ENCODE measurements at regions not wholly inside any gene's neighbourhood (a gene's known extent, or its start where the extent isn't known, plus 50 kb on each side); places are given as distances from the start of the nearest gene placed in this dataset.

DNA sequence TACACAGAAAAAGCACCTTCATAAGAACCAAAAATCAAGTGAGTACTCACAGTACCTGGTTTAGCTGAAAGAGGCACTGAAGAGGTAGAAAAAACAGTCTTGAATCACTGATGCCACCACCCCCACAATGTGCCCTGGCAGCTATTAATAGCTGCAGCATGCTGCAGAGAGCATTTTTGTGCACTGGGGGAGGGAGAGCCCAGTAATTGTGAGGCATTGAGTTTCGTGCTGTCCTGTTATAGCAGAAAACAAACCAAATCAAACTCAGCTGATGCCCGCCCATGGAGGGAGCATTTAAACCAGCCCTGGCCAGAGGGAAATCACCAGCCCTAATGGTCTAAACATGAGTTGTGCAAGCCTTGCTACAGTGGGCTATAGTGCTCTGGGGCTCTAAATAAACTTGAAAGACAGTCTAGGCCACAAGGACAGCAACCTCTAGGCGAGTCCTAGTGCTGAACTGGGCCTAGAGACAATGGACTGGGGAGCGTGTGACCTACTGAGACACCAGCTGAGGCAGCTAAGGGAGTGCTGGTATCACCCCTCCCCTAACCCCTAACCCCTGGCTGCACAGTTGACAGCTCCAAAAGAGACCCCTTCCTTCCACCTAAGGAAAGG is 106.3 kb upstream of the TMLHE start:
- no peaks in the 10 kb centered on the region for H3K4me1 Mint-ChIP-seq
- H3K9me3 Mint-ChIP-seq: peaks cover 15% of the 10 kb centered on the region
- no peaks in the 10 kb centered on the region for H3K36me3 Mint-ChIP-seq (ENCODE audit: low read depth)
- H3K4me3 Mint-ChIP-seq: peak overlapping the region in 2 of 3 experiments; percentile 25 to 45
- no peaks in the 10 kb centered on the region for H3K27me3 Mint-ChIP-seq (ENCODE audit: low read depth)
- peak overlapping the region in 1 of 3 experiments; percentile 86 for H3K27ac Mint-ChIP-seq
- TF ChIP-seq CTCF (IDR thresholded peaks at IDR 0.05; ENCODE audit: unreplicated experiment in 3 of 3): no peak

DNA sequence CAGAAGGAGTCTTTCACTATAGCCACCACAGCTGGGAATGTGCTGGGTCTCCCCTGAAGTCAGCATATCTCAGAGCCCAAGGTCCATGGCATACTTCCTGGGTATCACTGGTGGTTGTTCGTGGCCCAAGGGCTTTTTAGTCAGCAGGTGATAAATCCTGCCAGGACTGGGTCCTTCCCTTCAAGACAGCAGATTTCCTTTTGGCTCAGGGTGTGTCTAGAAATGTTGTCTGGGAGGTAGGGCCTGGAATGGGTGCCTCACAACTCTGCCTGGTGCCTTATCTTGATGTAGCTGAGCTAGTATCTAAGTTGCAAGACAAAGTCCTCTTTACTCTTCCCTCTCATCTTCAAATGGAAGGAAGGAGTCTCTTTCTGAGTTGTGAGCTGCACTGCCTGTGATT is 102.4 kb upstream of the TMLHE start:
- H3K9me3 Mint-ChIP-seq: peaks cover 36% of the 10 kb centered on the region
- no peak for TF ChIP-seq CTCF (IDR thresholded peaks at IDR 0.05; ENCODE audit: unreplicated experiment in 3 of 3)
- no peaks in the 10 kb centered on the region for H3K36me3 Mint-ChIP-seq (ENCODE audit: low read depth)
- H3K4me1 Mint-ChIP-seq: no peaks in the 10 kb centered on the region
- H3K27ac Mint-ChIP-seq: no peak overlapping the region
- no peaks in the 10 kb centered on the region for H3K27me3 Mint-ChIP-seq (ENCODE audit: low read depth)
- H3K4me3 Mint-ChIP-seq: no peak overlapping the region

- Mint-ChIP-seq H3K27ac (no peak overlapping the region), H3K36me3 (ENCODE audit: low read depth) (no peaks in the 10 kb centered on the region), H3K9me3 (peaks cover 28% of the 10 kb centered on the region), H3K4me3 (no peak overlapping the region), H3K4me1 (no peaks in the 10 kb centered on the region), H3K27me3 (ENCODE audit: low read depth) (no peaks in the 10 kb centered on the region)
- TF ChIP-seq CTCF (IDR thresholded peaks at IDR 0.05; ENCODE audit: unreplicated experiment in 3 of 3): no peak
Measured at GRCh38 chrX:155695419-155695818, 82.7 kb upstream of the TMLHE start.

DNA sequence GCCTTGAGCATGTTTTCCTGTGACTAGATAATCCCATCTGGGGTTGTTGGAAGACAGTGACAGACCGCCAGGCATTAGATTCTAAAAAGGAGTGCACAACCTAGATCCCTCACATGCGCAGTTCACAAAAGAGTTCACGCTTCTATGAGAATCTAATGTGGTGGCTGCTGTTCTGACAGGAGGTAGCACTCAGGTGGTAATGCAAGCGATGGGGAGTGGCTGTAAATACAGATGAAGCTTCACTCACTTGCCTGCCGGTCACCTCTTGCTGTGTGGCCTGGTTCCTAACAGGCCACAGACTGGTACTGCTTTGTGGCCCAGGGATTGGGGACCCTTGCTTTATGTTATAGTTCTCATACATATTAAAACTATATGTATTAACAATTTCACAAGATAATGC is 81.9 kb upstream of the TMLHE start:
- no peaks in the 10 kb centered on the region for H3K27me3 Mint-ChIP-seq (ENCODE audit: low read depth)
- H3K36me3 Mint-ChIP-seq (ENCODE audit: low read depth): no peaks in the 10 kb centered on the region
- no peaks in the 10 kb centered on the region for H3K4me1 Mint-ChIP-seq
- peaks cover 27% of the 10 kb centered on the region for H3K9me3 Mint-ChIP-seq
- no peak for TF ChIP-seq CTCF (IDR thresholded peaks at IDR 0.05; ENCODE audit: unreplicated experiment in 3 of 3)
- no peak overlapping the region for H3K27ac Mint-ChIP-seq
- H3K4me3 Mint-ChIP-seq: no peak overlapping the region

DNA sequence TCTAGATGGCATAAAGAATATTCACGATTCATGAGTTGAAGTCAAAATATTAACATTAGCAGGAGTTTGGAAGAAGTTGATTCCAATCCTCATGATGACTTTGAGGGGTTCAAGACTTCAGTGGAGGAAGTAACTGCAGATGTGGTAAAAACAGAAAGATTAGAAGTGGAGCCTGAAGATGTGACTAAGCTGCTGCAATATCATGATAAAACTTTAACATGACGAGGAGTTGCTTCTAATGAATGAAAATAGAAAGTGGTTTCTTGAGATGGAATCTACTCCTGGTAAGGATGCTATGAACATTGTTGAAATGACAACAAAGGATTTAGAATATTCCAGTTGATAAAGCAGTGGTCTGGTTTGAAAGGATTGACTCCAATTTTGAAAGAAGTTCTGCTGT is 70.1 kb upstream of the TMLHE start:
- H3K4me3 Mint-ChIP-seq: no peak overlapping the region
- peaks cover 8% of the 10 kb centered on the region for H3K9me3 Mint-ChIP-seq
- H3K4me1 Mint-ChIP-seq: no peaks in the 10 kb centered on the region
- no peak for TF ChIP-seq CTCF (IDR thresholded peaks at IDR 0.05; ENCODE audit: unreplicated experiment in 3 of 3)
- no peaks in the 10 kb centered on the region for H3K27me3 Mint-ChIP-seq (ENCODE audit: low read depth)
- H3K36me3 Mint-ChIP-seq (ENCODE audit: low read depth): no peaks in the 10 kb centered on the region
- H3K27ac Mint-ChIP-seq: no peak overlapping the region

DNA sequence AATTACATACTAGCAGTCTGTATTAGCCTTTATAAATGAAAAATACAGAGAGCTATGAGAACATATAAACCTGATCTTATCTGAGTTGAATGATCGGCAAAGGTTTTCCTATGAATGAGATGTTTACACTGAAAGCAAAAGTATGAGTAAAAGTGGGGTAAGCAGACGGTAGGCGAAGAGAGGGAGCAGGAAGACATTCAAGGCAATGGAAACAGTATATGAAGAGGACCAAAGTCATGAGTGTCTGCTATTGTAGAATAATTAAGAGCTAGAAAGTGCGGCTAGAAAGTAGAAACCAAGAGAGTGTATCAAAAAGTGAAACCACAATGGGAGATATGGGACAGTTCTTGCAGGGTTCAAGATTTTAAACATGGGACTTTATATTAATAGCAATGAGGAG is 67.0 kb upstream of the TMLHE start:
- Mint-ChIP-seq H3K4me3 (no peak overlapping the region), H3K27me3 (ENCODE audit: low read depth) (no peaks in the 10 kb centered on the region), H3K36me3 (ENCODE audit: low read depth) (no peaks in the 10 kb centered on the region), H3K4me1 (no peaks in the 10 kb centered on the region), H3K27ac (no peak overlapping the region), H3K9me3 (peaks cover 5% of the 10 kb centered on the region)
- TF ChIP-seq CTCF (IDR thresholded peaks at IDR 0.05; ENCODE audit: unreplicated experiment in 3 of 3): no peak
